H1 (cell line): ENCODE measurements at regions not wholly inside any gene's neighbourhood (a gene's known extent, or its start where the extent isn't known, plus 50 kb on each side); places are given as distances from the start of the nearest gene placed in this dataset.

Experiments
- CTCF ChIA-PET: fragments of 300-600 bp; sonication (Branson Sonifier 250); formaldehyde crosslinking; loops from one replicate; lab custom pipeline; 2021; ENCODE audit not compliant: partially characterized antibody; lab: Charles Lee
- POLR2A ChIA-PET: fragments of 300-600 bp; sonication (Branson Sonifier 250); formaldehyde crosslinking; loops from one replicate; lab custom pipeline; 2021; ENCODE audit warnings: inconsistent platforms; ENCODE audit not compliant: partially characterized antibody; lab: Charles Lee
- DNase-seq, 2 experiments: peaks; one replicate each; pipeline versions ENCODE4 v3.0.0 to v3.0.0-alpha.2; 2010 to 2022; ENCODE audit warnings: low spot score in 2 of 2, low read depth in 1 of 2, mixed read lengths in 1 of 2
- FAIRE-seq: peaks from 2 replicates; lab custom pipeline; 2011; peaks lifted over from hg19 to GRCh38; lab: Jason Lieb, UNC
- H2AFZ ChIP-seq: 2 replicates; pipeline ENCODE4 v1.8.1; 2012; ENCODE audit warnings: low read length, inconsistent platforms
- H2AK5ac ChIP-seq: 2 replicates; pipeline ENCODE4 v1.6.1; 2013; ENCODE audit warnings: low read depth, low read length
- H2BK120ac ChIP-seq: replicated peaks from 2 replicates; pipeline ENCODE3; 2013; ENCODE audit warnings: low read depth, low read length, inconsistent platforms
- H2BK12ac ChIP-seq: 2 replicates; pipeline ENCODE4 v1.6.1; 2013; ENCODE audit warnings: low read depth, low read length
- H2BK15ac ChIP-seq: 2 replicates; pipeline ENCODE4 v1.6.1; 2013; ENCODE audit warnings: low read length
- H2BK20ac ChIP-seq: 2 replicates; pipeline ENCODE4 v1.6.1; 2013; ENCODE audit warnings: low read length
- H2BK5ac ChIP-seq: 2 replicates; pipeline ENCODE4 v1.6.1; 2013; ENCODE audit warnings: low read depth, low read length
- H3K14ac ChIP-seq: 2 replicates; pipeline ENCODE4 v1.6.1; 2013; ENCODE audit warnings: inconsistent platforms; ENCODE audit not compliant: insufficient read length
- H3K18ac ChIP-seq: 2 replicates; pipeline ENCODE4 v1.6.1; 2013; ENCODE audit warnings: low read length; ENCODE audit errors: extremely low read depth
- H3K23ac ChIP-seq: 2 replicates; pipeline ENCODE4 v1.6.1; 2013; ENCODE audit warnings: inconsistent platforms; ENCODE audit not compliant: insufficient read length
- H3K23me2 ChIP-seq: 2 replicates; pipeline ENCODE4 v1.6.1; 2013; ENCODE audit warnings: low read depth, low read length
- H3K27ac ChIP-seq: 2 replicates; pipeline ENCODE4 v1.6.1; 2011; ENCODE audit warnings: low read depth, low read length, inconsistent platforms
- H3K27me3 ChIP-seq, 4 experiments: replicated peaks in 1 of 4; 1 replicate in 1 of 4; 2 replicates in 3 of 4; pipeline versions ENCODE4 v1.6.1 to v1.8.1; 2011 to 2013; ENCODE audit warnings: low read length in 3 of 4, mild to moderate bottlenecking in 3 of 4, inconsistent platforms in 2 of 4, mixed read lengths in 2 of 4, moderate library complexity in 1 of 4; ENCODE audit not compliant: control insufficient read depth in 3 of 4, insufficient read depth in 3 of 4; ENCODE audit errors: extremely low read depth in 1 of 4
- H3K36me3 ChIP-seq, 4 experiments: 2 replicates each; pipeline versions ENCODE4 v1.6.1 to v1.8.1; 2011 to 2013; ENCODE audit warnings: mild to moderate bottlenecking in 4 of 4, low read length in 3 of 4, moderate library complexity in 2 of 4, control low read depth in 1 of 4, inconsistent platforms in 1 of 4; ENCODE audit not compliant: insufficient read depth in 4 of 4, control insufficient read depth in 2 of 4
- H3K4ac ChIP-seq: replicated peaks from 2 replicates; pipeline ENCODE3; 2013; ENCODE audit warnings: low read length, low read depth, mixed read lengths, inconsistent platforms; ENCODE audit not compliant: insufficient read length
- H3K4me1 ChIP-seq, 4 experiments: replicated peaks in 1 of 4; 1 replicate in 1 of 4; 2 replicates in 3 of 4; pipeline versions ENCODE4 v1.6.1 to v1.8.1; 2011 to 2013; ENCODE audit warnings: low read length in 3 of 4, inconsistent platforms in 2 of 4, mixed read lengths in 1 of 4; ENCODE audit not compliant: insufficient read depth in 4 of 4, control insufficient read depth in 3 of 4
- H3K4me2 ChIP-seq, 2 experiments: 2 replicates each; pipeline versions ENCODE4 v1.6.1 to v1.8.1; 2011 to 2013; ENCODE audit warnings: low read depth in 2 of 2, low read length in 2 of 2, control low read depth in 1 of 2, inconsistent platforms in 1 of 2, mild to moderate bottlenecking in 1 of 2; ENCODE audit not compliant: insufficient read depth in 1 of 2
- H3K4me3 ChIP-seq, 4 experiments: fragments of 200-600, 300-600 bp in 1 of 4; sonication (generic), shearing (Covaris generic), sonication (Bioruptor Twin) in 1 of 4; 2 replicates each; pipeline versions ENCODE4 v1.5.1 to v1.8.1; 2011 to 2016; ENCODE audit warnings: low read length in 4 of 4, low read depth in 3 of 4, control low read depth in 2 of 4, inconsistent platforms in 2 of 4, mild to moderate bottlenecking in 2 of 4, mixed read lengths in 1 of 4, moderate library complexity in 1 of 4; ENCODE audit not compliant: insufficient read depth in 2 of 4; ENCODE audit errors: extremely low read depth in 1 of 4
- H3K56ac ChIP-seq: replicated peaks from 2 replicates; pipeline ENCODE3; 2013; ENCODE audit warnings: low read depth, mild to moderate bottlenecking, mixed read lengths, low read length, inconsistent platforms; ENCODE audit not compliant: insufficient read length
- H3K79me1 ChIP-seq: 2 replicates; pipeline ENCODE4 v1.6.1; 2013; ENCODE audit warnings: low read depth, low read length, control low read depth
- H3K79me2 ChIP-seq, 2 experiments: 2 replicates each; pipeline versions ENCODE4 v1.6.1 to v1.8.1; 2012 to 2013; ENCODE audit warnings: low read length in 2 of 2, mild to moderate bottlenecking in 2 of 2, inconsistent platforms in 1 of 2; ENCODE audit not compliant: insufficient read depth in 2 of 2, control insufficient read depth in 1 of 2
- H3K9ac ChIP-seq, 4 experiments: replicated peaks in 1 of 4; 1 replicate in 1 of 4; 2 replicates in 3 of 4; pipeline versions ENCODE4 v1.6.1 to v1.8.1; 2011 to 2013; ENCODE audit warnings: low read depth in 3 of 4, low read length in 3 of 4, control low read depth in 2 of 4, mild to moderate bottlenecking in 2 of 4, moderate library complexity in 2 of 4, inconsistent platforms in 1 of 4; ENCODE audit errors: extremely low read depth in 1 of 4
- H3K9me3 ChIP-seq, 2 experiments: 2 replicates each; pipeline versions ENCODE4 v1.6.1 to v1.8.1; 2012 to 2013; ENCODE audit warnings: mild to moderate bottlenecking in 2 of 2, moderate library complexity in 2 of 2, control low read depth in 1 of 2, inconsistent platforms in 1 of 2, low read depth in 1 of 2, low read length in 1 of 2, mixed read lengths in 1 of 2; ENCODE audit not compliant: insufficient read depth in 2 of 2
- H4K20me1 ChIP-seq, 2 experiments: replicated peaks in 1 of 2; 2 replicates each; pipeline versions ENCODE3 to v1.8.1; 2011 to 2013; ENCODE audit warnings: inconsistent platforms in 2 of 2, low read length in 2 of 2, mild to moderate bottlenecking in 1 of 2; ENCODE audit not compliant: insufficient read depth in 2 of 2, control insufficient read depth in 1 of 2
- H4K5ac ChIP-seq: 2 replicates; pipeline ENCODE4 v1.6.1; 2013; ENCODE audit warnings: low read length, low read depth, mixed read lengths, inconsistent platforms; ENCODE audit not compliant: insufficient read length
- H4K8ac ChIP-seq: 2 replicates; pipeline ENCODE4 v1.8.0; 2013; ENCODE audit warnings: mild to moderate bottlenecking, moderate library complexity, low read length, inconsistent platforms; ENCODE audit not compliant: insufficient read depth; ENCODE audit errors: extremely low read depth
- H4K91ac ChIP-seq: replicated peaks from 2 replicates; pipeline ENCODE3; 2013; ENCODE audit warnings: low read length, mixed read lengths, inconsistent platforms; ENCODE audit not compliant: insufficient read length
- JUN ChIP-seq: IDR thresholded peaks from 2 replicates; pipeline ENCODE4 v1.6.1; 2011; ENCODE audit warnings: low read depth, mild to moderate bottlenecking, improper control_type of control experiment, low read length
- POLR2AphosphoS5 ChIP-seq: IDR thresholded peaks from 2 replicates; pipeline ENCODE4 v1.6.1; 2011; ENCODE audit warnings: low read depth, low read length
- RNF2 ChIP-seq: fragments of 200-900, 300-1000 bp; sonication (generic); IDR thresholded peaks from 2 replicates; pipeline ENCODE4 v1.7.1; 2016; ENCODE audit warnings: borderline replicate concordance, low read depth, mild to moderate bottlenecking, antibody characterized with exemption, low read length; ENCODE audit not compliant: poor library complexity, severe bottlenecking; ENCODE audit errors: missing control alignments
- SP1 ChIP-seq: IDR thresholded peaks from 2 replicates; pipeline ENCODE4 v1.6.1; 2011; ENCODE audit warnings: low read depth, low read length
- TEAD4 ChIP-seq: IDR thresholded peaks from 2 replicates; pipeline ENCODE4 v1.6.1; 2012; ENCODE audit warnings: low read depth, low read length, inconsistent platforms, mixed read lengths
- YY1 ChIP-seq: IDR thresholded peaks from 2 replicates; pipeline ENCODE4 v1.6.1; 2011; ENCODE audit warnings: low read depth, mild to moderate bottlenecking, low read length
- WGBS, 2 experiments: shearing (Covaris generic) in 1 of 2; methylation state at CpG; one replicate each; pipeline versions ENCODE4 v1.1.6 to v1.1.7; 2013 to 2015; ENCODE audit warnings: low lambda C conversion rate in 2 of 2, mixed read lengths in 2 of 2, inconsistent platforms in 1 of 2, low coverage in 1 of 2, missing lambda C conversion rate in 1 of 2; ENCODE audit not compliant: insufficient replicate concordance in 2 of 2, insufficient coverage in 1 of 2, insufficient read length in 1 of 2; ENCODE audit errors: extremely low coverage in 1 of 2, missing lambda C conversion rate in 1 of 2; 5-methylcytosine and 5-hydroxymethylcytosine counted together
- TF ChIP-seq, protein P1 (sequence below), 3 experiments: IDR thresholded peaks; 1 replicate in 2 of 3; 2 replicates in 1 of 3; pipeline versions ENCODE4 v1.5.1 to v1.6.1; 2011; ENCODE audit warnings: low read length in 3 of 3, mild to moderate bottlenecking in 3 of 3, inconsistent platforms in 2 of 3, low read depth in 1 of 3, moderate library complexity in 1 of 3; ENCODE audit not compliant: insufficient read depth in 1 of 3; ENCODE audit errors: control extremely low read depth in 1 of 3

GRCh38 chr10:78212060-78212785 lies 178.6 kb downstream of the RPS24 start:
- H2BK20ac ChIP-seq: no peak overlapping the region
- H3K9me3 ChIP-seq: no peaks in the 10 kb centered on the region
- 96% methylated on average over 7 of the region's 10 CpGs; no CpG with 5 or more reads in 1 of the 2 experiments for WGBS, 2 experiments
- H3K36me3 ChIP-seq: no peaks in the 10 kb centered on the region
- no peak overlapping the region for H3K18ac ChIP-seq
- H2BK15ac ChIP-seq: no peak overlapping the region
- no peak overlapping the region; the same call in 1 of the 2 replicates for H2AK5ac ChIP-seq
- DNase-seq: no peak
- H3K79me1 ChIP-seq: no peaks in the 10 kb centered on the region
- ChIA-PET CTCF (interaction anchor here (0.6 to 3.8 kb wide), 15 partner anchors 9 to 977 kb away, joined by 3 to 17 read pairs (median 4); no protein-coding TSS in a partner anchor), POLR2A (no interaction called here)
- peak overlapping the region; percentile 78; the same call in 1 of the 2 replicates for H2BK12ac ChIP-seq
- no peak overlapping the region for H2BK120ac ChIP-seq
- no peak overlapping the region for H4K8ac ChIP-seq
- H3K79me2 ChIP-seq: no peaks in the 10 kb centered on the region
- no peaks in the 10 kb centered on the region for H4K20me1 ChIP-seq
- no peak overlapping the region for H3K23ac ChIP-seq
- H2AFZ ChIP-seq: no peak overlapping the region
- 0 out of 2 replicates have a peak overlapping the region, but pooled peaks have one; percentile 8 for H2BK5ac ChIP-seq
- H4K91ac ChIP-seq: peak overlapping the region; percentile 44
- no peak overlapping the region for H3K4me2 ChIP-seq
- no peaks in the 10 kb centered on the region for H3K27me3 ChIP-seq
- H3K4me1 ChIP-seq: no peaks in the 10 kb centered on the region; a peak in 1 of 7 replicates
- FAIRE-seq: no peak
- no peak overlapping the region for H4K5ac ChIP-seq
- no peak overlapping the region for H3K56ac ChIP-seq
- TF ChIP-seq JUN (no peak), TEAD4 (no peak), YY1 (no peak), POLR2AphosphoS5 (no peak), SP1 (no peak), RNF2 (no peak)
- TF ChIP-seq, protein P1, sequence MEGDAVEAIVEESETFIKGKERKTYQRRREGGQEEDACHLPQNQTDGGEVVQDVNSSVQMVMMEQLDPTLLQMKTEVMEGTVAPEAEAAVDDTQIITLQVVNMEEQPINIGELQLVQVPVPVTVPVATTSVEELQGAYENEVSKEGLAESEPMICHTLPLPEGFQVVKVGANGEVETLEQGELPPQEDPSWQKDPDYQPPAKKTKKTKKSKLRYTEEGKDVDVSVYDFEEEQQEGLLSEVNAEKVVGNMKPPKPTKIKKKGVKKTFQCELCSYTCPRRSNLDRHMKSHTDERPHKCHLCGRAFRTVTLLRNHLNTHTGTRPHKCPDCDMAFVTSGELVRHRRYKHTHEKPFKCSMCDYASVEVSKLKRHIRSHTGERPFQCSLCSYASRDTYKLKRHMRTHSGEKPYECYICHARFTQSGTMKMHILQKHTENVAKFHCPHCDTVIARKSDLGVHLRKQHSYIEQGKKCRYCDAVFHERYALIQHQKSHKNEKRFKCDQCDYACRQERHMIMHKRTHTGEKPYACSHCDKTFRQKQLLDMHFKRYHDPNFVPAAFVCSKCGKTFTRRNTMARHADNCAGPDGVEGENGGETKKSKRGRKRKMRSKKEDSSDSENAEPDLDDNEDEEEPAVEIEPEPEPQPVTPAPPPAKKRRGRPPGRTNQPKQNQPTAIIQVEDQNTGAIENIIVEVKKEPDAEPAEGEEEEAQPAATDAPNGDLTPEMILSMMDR (IDR thresholded peaks at IDR 0.05; ENCODE audit: control extremely low read depth in 1 of 3, insufficient read depth in 1 of 3, low read depth in 1 of 3, low read length in 3 of 3): no peak
- no peaks in the 10 kb centered on the region for H3K23me2 ChIP-seq
- no peak overlapping the region for H3K14ac ChIP-seq
- no peak overlapping the region for H3K9ac ChIP-seq
- H3K4me3 ChIP-seq: no peak overlapping the region
- H3K27ac ChIP-seq: no peak overlapping the region
- no peak overlapping the region for H3K4ac ChIP-seq
